H1 (cell line): ENCODE measurements at regions not wholly inside any gene's neighbourhood (a gene's known extent, or its start where the extent isn't known, plus 50 kb on each side); places are given as distances from the start of the nearest gene placed in this dataset.
"Not testable (repeated sequence)": the region's sequence is repeated elsewhere in the genome, so short reads cannot be mapped to it uniquely, and the experiment has no call there.

Source experiments
- CTCF ChIA-PET: fragments of 300-600 bp; sonication (Branson Sonifier 250); formaldehyde crosslinking; loops from one replicate; lab custom pipeline; 2021; ENCODE audit not compliant: partially characterized antibody; lab: Charles Lee
- POLR2A ChIA-PET: fragments of 300-600 bp; sonication (Branson Sonifier 250); formaldehyde crosslinking; loops from one replicate; lab custom pipeline; 2021; ENCODE audit warnings: inconsistent platforms; ENCODE audit not compliant: partially characterized antibody; lab: Charles Lee
- DNase-seq, 2 experiments: peaks; one replicate each; pipeline versions ENCODE4 v3.0.0 to v3.0.0-alpha.2; 2010 to 2022; ENCODE audit warnings: low spot score in 2 of 2, low read depth in 1 of 2, mixed read lengths in 1 of 2
- FAIRE-seq: peaks from 2 replicates; lab custom pipeline; 2011; peaks lifted over from hg19 to GRCh38; lab: Jason Lieb, UNC
- H2AFZ ChIP-seq: 2 replicates; pipeline ENCODE4 v1.8.1; 2012; ENCODE audit warnings: low read length, inconsistent platforms
- H2AK5ac ChIP-seq: 2 replicates; pipeline ENCODE4 v1.6.1; 2013; ENCODE audit warnings: low read depth, low read length
- H2BK120ac ChIP-seq: replicated peaks from 2 replicates; pipeline ENCODE3; 2013; ENCODE audit warnings: low read depth, low read length, inconsistent platforms
- H2BK12ac ChIP-seq: 2 replicates; pipeline ENCODE4 v1.6.1; 2013; ENCODE audit warnings: low read depth, low read length
- H2BK15ac ChIP-seq: 2 replicates; pipeline ENCODE4 v1.6.1; 2013; ENCODE audit warnings: low read length
- H2BK20ac ChIP-seq: 2 replicates; pipeline ENCODE4 v1.6.1; 2013; ENCODE audit warnings: low read length
- H2BK5ac ChIP-seq: 2 replicates; pipeline ENCODE4 v1.6.1; 2013; ENCODE audit warnings: low read depth, low read length
- H3K14ac ChIP-seq: 2 replicates; pipeline ENCODE4 v1.6.1; 2013; ENCODE audit warnings: inconsistent platforms; ENCODE audit not compliant: insufficient read length
- H3K18ac ChIP-seq: 2 replicates; pipeline ENCODE4 v1.6.1; 2013; ENCODE audit warnings: low read length; ENCODE audit errors: extremely low read depth
- H3K23ac ChIP-seq: 2 replicates; pipeline ENCODE4 v1.6.1; 2013; ENCODE audit warnings: inconsistent platforms; ENCODE audit not compliant: insufficient read length
- H3K23me2 ChIP-seq: 2 replicates; pipeline ENCODE4 v1.6.1; 2013; ENCODE audit warnings: low read depth, low read length
- H3K27ac ChIP-seq: 2 replicates; pipeline ENCODE4 v1.6.1; 2011; ENCODE audit warnings: low read depth, low read length, inconsistent platforms
- H3K27me3 ChIP-seq, 4 experiments: replicated peaks in 1 of 4; 1 replicate in 1 of 4; 2 replicates in 3 of 4; pipeline versions ENCODE4 v1.6.1 to v1.8.1; 2011 to 2013; ENCODE audit warnings: low read length in 3 of 4, mild to moderate bottlenecking in 3 of 4, inconsistent platforms in 2 of 4, mixed read lengths in 2 of 4, moderate library complexity in 1 of 4; ENCODE audit not compliant: control insufficient read depth in 3 of 4, insufficient read depth in 3 of 4; ENCODE audit errors: extremely low read depth in 1 of 4
- H3K36me3 ChIP-seq, 4 experiments: 2 replicates each; pipeline versions ENCODE4 v1.6.1 to v1.8.1; 2011 to 2013; ENCODE audit warnings: mild to moderate bottlenecking in 4 of 4, low read length in 3 of 4, moderate library complexity in 2 of 4, control low read depth in 1 of 4, inconsistent platforms in 1 of 4; ENCODE audit not compliant: insufficient read depth in 4 of 4, control insufficient read depth in 2 of 4
- H3K4ac ChIP-seq: replicated peaks from 2 replicates; pipeline ENCODE3; 2013; ENCODE audit warnings: low read length, low read depth, mixed read lengths, inconsistent platforms; ENCODE audit not compliant: insufficient read length
- H3K4me1 ChIP-seq, 4 experiments: replicated peaks in 1 of 4; 1 replicate in 1 of 4; 2 replicates in 3 of 4; pipeline versions ENCODE4 v1.6.1 to v1.8.1; 2011 to 2013; ENCODE audit warnings: low read length in 3 of 4, inconsistent platforms in 2 of 4, mixed read lengths in 1 of 4; ENCODE audit not compliant: insufficient read depth in 4 of 4, control insufficient read depth in 3 of 4
- H3K4me2 ChIP-seq, 2 experiments: 2 replicates each; pipeline versions ENCODE4 v1.6.1 to v1.8.1; 2011 to 2013; ENCODE audit warnings: low read depth in 2 of 2, low read length in 2 of 2, control low read depth in 1 of 2, inconsistent platforms in 1 of 2, mild to moderate bottlenecking in 1 of 2; ENCODE audit not compliant: insufficient read depth in 1 of 2
- H3K4me3 ChIP-seq, 4 experiments: fragments of 200-600, 300-600 bp in 1 of 4; sonication (generic), shearing (Covaris generic), sonication (Bioruptor Twin) in 1 of 4; 2 replicates each; pipeline versions ENCODE4 v1.5.1 to v1.8.1; 2011 to 2016; ENCODE audit warnings: low read length in 4 of 4, low read depth in 3 of 4, control low read depth in 2 of 4, inconsistent platforms in 2 of 4, mild to moderate bottlenecking in 2 of 4, mixed read lengths in 1 of 4, moderate library complexity in 1 of 4; ENCODE audit not compliant: insufficient read depth in 2 of 4; ENCODE audit errors: extremely low read depth in 1 of 4
- H3K56ac ChIP-seq: replicated peaks from 2 replicates; pipeline ENCODE3; 2013; ENCODE audit warnings: low read depth, mild to moderate bottlenecking, mixed read lengths, low read length, inconsistent platforms; ENCODE audit not compliant: insufficient read length
- H3K79me1 ChIP-seq: 2 replicates; pipeline ENCODE4 v1.6.1; 2013; ENCODE audit warnings: low read depth, low read length, control low read depth
- H3K79me2 ChIP-seq, 2 experiments: 2 replicates each; pipeline versions ENCODE4 v1.6.1 to v1.8.1; 2012 to 2013; ENCODE audit warnings: low read length in 2 of 2, mild to moderate bottlenecking in 2 of 2, inconsistent platforms in 1 of 2; ENCODE audit not compliant: insufficient read depth in 2 of 2, control insufficient read depth in 1 of 2
- H3K9ac ChIP-seq, 4 experiments: replicated peaks in 1 of 4; 1 replicate in 1 of 4; 2 replicates in 3 of 4; pipeline versions ENCODE4 v1.6.1 to v1.8.1; 2011 to 2013; ENCODE audit warnings: low read depth in 3 of 4, low read length in 3 of 4, control low read depth in 2 of 4, mild to moderate bottlenecking in 2 of 4, moderate library complexity in 2 of 4, inconsistent platforms in 1 of 4; ENCODE audit errors: extremely low read depth in 1 of 4
- H3K9me3 ChIP-seq, 2 experiments: 2 replicates each; pipeline versions ENCODE4 v1.6.1 to v1.8.1; 2012 to 2013; ENCODE audit warnings: mild to moderate bottlenecking in 2 of 2, moderate library complexity in 2 of 2, control low read depth in 1 of 2, inconsistent platforms in 1 of 2, low read depth in 1 of 2, low read length in 1 of 2, mixed read lengths in 1 of 2; ENCODE audit not compliant: insufficient read depth in 2 of 2
- H4K20me1 ChIP-seq, 2 experiments: replicated peaks in 1 of 2; 2 replicates each; pipeline versions ENCODE3 to v1.8.1; 2011 to 2013; ENCODE audit warnings: inconsistent platforms in 2 of 2, low read length in 2 of 2, mild to moderate bottlenecking in 1 of 2; ENCODE audit not compliant: insufficient read depth in 2 of 2, control insufficient read depth in 1 of 2
- H4K5ac ChIP-seq: 2 replicates; pipeline ENCODE4 v1.6.1; 2013; ENCODE audit warnings: low read length, low read depth, mixed read lengths, inconsistent platforms; ENCODE audit not compliant: insufficient read length
- H4K8ac ChIP-seq: 2 replicates; pipeline ENCODE4 v1.8.0; 2013; ENCODE audit warnings: mild to moderate bottlenecking, moderate library complexity, low read length, inconsistent platforms; ENCODE audit not compliant: insufficient read depth; ENCODE audit errors: extremely low read depth
- H4K91ac ChIP-seq: replicated peaks from 2 replicates; pipeline ENCODE3; 2013; ENCODE audit warnings: low read length, mixed read lengths, inconsistent platforms; ENCODE audit not compliant: insufficient read length
- WGBS, 2 experiments: shearing (Covaris generic) in 1 of 2; methylation state at CpG; one replicate each; pipeline versions ENCODE4 v1.1.6 to v1.1.7; 2013 to 2015; ENCODE audit warnings: low lambda C conversion rate in 2 of 2, mixed read lengths in 2 of 2, inconsistent platforms in 1 of 2, low coverage in 1 of 2, missing lambda C conversion rate in 1 of 2; ENCODE audit not compliant: insufficient replicate concordance in 2 of 2, insufficient coverage in 1 of 2, insufficient read length in 1 of 2; ENCODE audit errors: extremely low coverage in 1 of 2, missing lambda C conversion rate in 1 of 2; 5-methylcytosine and 5-hydroxymethylcytosine counted together

GRCh38 chr6:51224580-51225240 is 406.0 kb downstream of the TFAP2B start:
- POLR2A ChIA-PET, H3K9me3 ChIP-seq, H3K9ac ChIP-seq, H2BK120ac ChIP-seq, H3K79me2 ChIP-seq, H2BK20ac ChIP-seq, H2BK5ac ChIP-seq, H4K20me1 ChIP-seq, H4K8ac ChIP-seq, H3K4ac ChIP-seq, H3K27me3 ChIP-seq, H2AK5ac ChIP-seq, H3K18ac ChIP-seq, H3K36me3 ChIP-seq, H3K14ac ChIP-seq, H2BK12ac ChIP-seq, H3K23ac ChIP-seq, H2AFZ ChIP-seq, H4K5ac ChIP-seq, H3K79me1 ChIP-seq, FAIRE-seq, H3K56ac ChIP-seq, H2BK15ac ChIP-seq, H3K23me2 ChIP-seq, H3K4me2 ChIP-seq, H4K91ac ChIP-seq, H3K4me1 ChIP-seq, H3K27ac ChIP-seq, H3K4me3 ChIP-seq: not testable (repeated sequence)
- CTCF ChIA-PET, result interaction anchor here (1.8 kb wide), 1 partner anchor 49 kb away, joined by 4 read pairs; no protein-coding TSS in a partner anchor
- DNase-seq, result peak in 1 of 2 experiments; percentile 49
- WGBS, 2 experiments, result 89% methylated on average over 17 of the region's 19 CpGs; no CpG with 5 or more reads in 1 of the 2 experiments
